22Rv1 (cell line): ENCODE measurements at regions not wholly inside any gene's neighbourhood (a gene's known extent, or its start where the extent isn't known, plus 50 kb on each side); places are given as distances from the start of the nearest gene placed in this dataset.

Source experiments
- ZFX ChIP-seq: fragments of 450-650 bp; IDR thresholded peaks from 2 replicates; pipeline ENCODE4 v1.6.1; 2017; ENCODE audit warnings: antibody characterized with exemption, borderline replicate concordance
- TF ChIP-seq, protein P1 (sequence below): fragments of 450-650 bp; IDR thresholded peaks from 2 replicates; pipeline ENCODE4 v1.5.1; 2017; ENCODE audit warnings: mild to moderate bottlenecking

DNA sequence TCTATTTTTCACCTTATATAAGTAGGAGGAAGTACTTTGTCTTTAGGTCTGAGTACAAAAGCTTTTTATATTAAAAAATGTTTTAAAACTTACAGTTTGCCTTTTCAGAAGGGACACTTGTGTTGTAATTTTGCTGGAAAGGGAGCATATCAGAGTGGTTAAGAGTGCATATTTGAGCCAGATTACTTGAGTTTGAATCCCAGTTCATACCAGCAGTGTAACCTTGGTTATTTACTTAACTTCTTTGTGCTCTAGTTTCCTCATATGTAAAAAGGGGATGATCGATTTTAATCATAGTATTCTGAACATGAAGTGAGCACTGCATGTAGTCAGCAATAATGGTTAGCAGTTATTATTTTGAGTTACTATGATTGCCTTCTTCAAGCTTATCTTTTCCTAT, 78.3 kb upstream of the SLC4A4 start:
- TF ChIP-seq, protein P1, sequence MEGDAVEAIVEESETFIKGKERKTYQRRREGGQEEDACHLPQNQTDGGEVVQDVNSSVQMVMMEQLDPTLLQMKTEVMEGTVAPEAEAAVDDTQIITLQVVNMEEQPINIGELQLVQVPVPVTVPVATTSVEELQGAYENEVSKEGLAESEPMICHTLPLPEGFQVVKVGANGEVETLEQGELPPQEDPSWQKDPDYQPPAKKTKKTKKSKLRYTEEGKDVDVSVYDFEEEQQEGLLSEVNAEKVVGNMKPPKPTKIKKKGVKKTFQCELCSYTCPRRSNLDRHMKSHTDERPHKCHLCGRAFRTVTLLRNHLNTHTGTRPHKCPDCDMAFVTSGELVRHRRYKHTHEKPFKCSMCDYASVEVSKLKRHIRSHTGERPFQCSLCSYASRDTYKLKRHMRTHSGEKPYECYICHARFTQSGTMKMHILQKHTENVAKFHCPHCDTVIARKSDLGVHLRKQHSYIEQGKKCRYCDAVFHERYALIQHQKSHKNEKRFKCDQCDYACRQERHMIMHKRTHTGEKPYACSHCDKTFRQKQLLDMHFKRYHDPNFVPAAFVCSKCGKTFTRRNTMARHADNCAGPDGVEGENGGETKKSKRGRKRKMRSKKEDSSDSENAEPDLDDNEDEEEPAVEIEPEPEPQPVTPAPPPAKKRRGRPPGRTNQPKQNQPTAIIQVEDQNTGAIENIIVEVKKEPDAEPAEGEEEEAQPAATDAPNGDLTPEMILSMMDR = no peak
- TF ChIP-seq ZFX = no peak
